Loucy (cell line): ENCODE measurements at regions not wholly inside any gene's neighbourhood (a gene's known extent, or its start where the extent isn't known, plus 50 kb on each side); places are given as distances from the start of the nearest gene placed in this dataset.

Experiments
- CTCF ChIP-seq: fragments of 200-600 bp; sonication (generic); conservative IDR thresholded peaks from 2 replicates; pipeline ENCODE4 v1.5.1; 2014; ENCODE audit warnings: mild to moderate bottlenecking, antibody characterized with exemption, low read length
- EZH2phosphoT487 ChIP-seq: fragments of 200-600 bp; IDR thresholded peaks from 2 replicates; pipeline ENCODE4 v1.6.1; 2018; ENCODE audit warnings: antibody characterized with exemption, mild to moderate bottlenecking, moderate library complexity, borderline replicate concordance

GRCh38 chr13:57087006-57087405 is 53.7 kb upstream of the PRR20A start:
- TF ChIP-seq CTCF, result no peak
- TF ChIP-seq EZH2phosphoT487, result no peak
